GM12878 (cell line): ENCODE measurements at regions not wholly inside any gene's neighbourhood (a gene's known extent, or its start where the extent isn't known, plus 50 kb on each side); places are given as distances from the start of the nearest gene placed in this dataset.

ENCODE experiments used
- ATAC-seq: fragments of 200-7000 bp; cut with Tn5 transposase; 3 replicates; pipeline ENCODE4 v1.9.1; 2020; ENCODE audit warnings: mild to moderate bottlenecking, moderate library complexity
- BruUV-seq: library from RNA; stranded (reverse); fragments of 400-500 nt; replicated peaks from 2 replicates; lab custom pipeline; 2021; lab: Mats Ljungman, UMichigan
- CTCF ChIA-PET: fragments of 300-600 bp; sonication (Branson Sonifier 250); formaldehyde crosslinking; extraction: SDS; loops from one replicate; lab custom pipeline; 2021; ENCODE audit warnings: inconsistent platforms; lab: Yijun Ruan, JAX
- POLR2A ChIA-PET: fragments of 350-600 bp; formaldehyde crosslinking; extraction: SDS; loops from one replicate; lab custom pipeline; 2021; ENCODE audit warnings: inconsistent platforms; lab: Charles Lee
- RAD21 ChIA-PET: fragments of 300-600 bp; sonication (Branson Sonifier 250); formaldehyde crosslinking; loops from one replicate; lab custom pipeline; 2023; ENCODE audit warnings: antibody characterized with exemption; ENCODE audit not compliant: unreplicated experiment; lab: Charles Lee
- SMC1A ChIA-PET: fragments of 300-600 bp; sonication (Branson Sonifier 250); formaldehyde crosslinking; loops from one replicate; lab custom pipeline; 2023; ENCODE audit not compliant: unreplicated experiment, uncharacterized antibody; lab: Charles Lee
- DNase-seq: peaks from one replicate; pipeline ENCODE4 v3.0.0-alpha.2; 2011; ENCODE audit warnings: low read depth, low spot score
- FAIRE-seq: peaks from 3 replicates; lab custom pipeline; 2011; peaks lifted over from hg19 to GRCh38; lab: Jason Lieb, UNC
- H2AFZ ChIP-seq: 2 replicates; pipeline ENCODE4 v1.6.0; 2011; ENCODE audit warnings: low read depth, low read length, control low read depth; ENCODE audit not compliant: control insufficient read depth
- H3K27ac ChIP-seq: 2 replicates; pipeline ENCODE4 v1.5.1; 2011; ENCODE audit warnings: control low read depth; ENCODE audit not compliant: control insufficient read depth, insufficient read depth
- H3K27me3 ChIP-seq, 2 experiments: replicated peaks in 1 of 2; 2 replicates each; pipeline versions ENCODE4 v1.6.0 to v1.6.1; 2011; ENCODE audit warnings: low read length in 1 of 2; ENCODE audit not compliant: control insufficient read depth in 2 of 2, insufficient read depth in 2 of 2
- H3K36me3 ChIP-seq, 2 experiments: 2 replicates each; pipeline ENCODE4 v1.5.1; 2011; ENCODE audit warnings: low read length in 1 of 2; ENCODE audit not compliant: control insufficient read depth in 2 of 2, insufficient read depth in 2 of 2
- H3K4me1 ChIP-seq: 2 replicates; pipeline ENCODE4 v1.6.1; 2011; ENCODE audit warnings: mild to moderate bottlenecking, low read length, moderate library complexity, mixed read lengths; ENCODE audit not compliant: control insufficient read depth, insufficient read depth
- H3K4me2 ChIP-seq: 2 replicates; pipeline ENCODE4 v1.6.0; 2011; ENCODE audit warnings: control low read depth; ENCODE audit not compliant: control insufficient read depth, insufficient read depth
- H3K4me3 ChIP-seq: fragments of 200-600 bp; sonication (generic); 2 replicates; pipeline ENCODE4 v1.5.1; 2016
- H3K79me2 ChIP-seq: 2 replicates; pipeline ENCODE4 v1.6.0; 2011; ENCODE audit warnings: low read length; ENCODE audit not compliant: control insufficient read depth, insufficient read depth
- H3K9ac ChIP-seq: 2 replicates; pipeline ENCODE4 v1.8.0; 2011; ENCODE audit warnings: low read length, control low read depth, mixed read lengths; ENCODE audit not compliant: control insufficient read depth, insufficient read depth
- H3K9me3 ChIP-seq: replicated peaks from 3 replicates; pipeline ENCODE4 v1.5.1; 2011; ENCODE audit warnings: mild to moderate bottlenecking, low read length; ENCODE audit not compliant: control insufficient read depth, insufficient read depth
- H4K20me1 ChIP-seq: 2 replicates; pipeline ENCODE4 v1.6.0; 2011; ENCODE audit not compliant: control insufficient read depth, insufficient read depth
- BRCA1 ChIP-seq: IDR thresholded peaks from 2 replicates; pipeline ENCODE4 v1.6.1; 2011; ENCODE audit warnings: low read depth, low read length, improper control_type of control experiment
- CREB1 ChIP-seq: IDR thresholded peaks from 2 replicates; pipeline ENCODE4 v1.6.1; 2012; ENCODE audit warnings: low read depth, mild to moderate bottlenecking, inconsistent platforms
- NFYB ChIP-seq: IDR thresholded peaks from 2 replicates; pipeline ENCODE4 v1.6.1; 2011; ENCODE audit warnings: low read depth, mild to moderate bottlenecking, low read length, improper control_type of control experiment, moderate library complexity; ENCODE audit not compliant: insufficient read depth
- NR2C2 ChIP-seq: IDR thresholded peaks from 2 replicates; pipeline ENCODE4 v1.6.1; 2011; ENCODE audit warnings: borderline replicate concordance, low read depth; ENCODE audit not compliant: control insufficient read depth, insufficient read length
- WGBS: methylation state at CpG from one replicate; pipeline ENCODE4 v1.1.6; 2016; ENCODE audit warnings: low lambda C conversion rate; ENCODE audit not compliant: insufficient replicate concordance, insufficient coverage; ENCODE audit errors: missing lambda C conversion rate; 5-methylcytosine and 5-hydroxymethylcytosine counted together
- in situ Hi-C: fragments of 300-500 bp; cut with MboI; formaldehyde crosslinking; loops from 9 replicates; pipeline ENCODE4 v1.14.3; 2018; ENCODE audit warnings: mixed read lengths
- intact Hi-C: fragments of 100-400 bp; cut with micrococcal nuclease; formaldehyde crosslinking; loops from one replicate; pipeline ENCODE4 v1.14.2; 2022; ENCODE audit not compliant: unreplicated experiment
- TF ChIP-seq, protein P1 (sequence below): fragments of 450-650 bp; IDR thresholded peaks from 2 replicates; pipeline ENCODE4 v1.6.1; 2017; ENCODE audit warnings: mild to moderate bottlenecking, moderate library complexity
- TF ChIP-seq, protein P2 (sequence below): fragments of 450-650 bp; formaldehyde crosslinking; IDR thresholded peaks from 2 replicates; pipeline ENCODE4 v1.5.0; 2022; ENCODE audit warnings: mild to moderate bottlenecking, missing genetic modification characterization

DNA sequence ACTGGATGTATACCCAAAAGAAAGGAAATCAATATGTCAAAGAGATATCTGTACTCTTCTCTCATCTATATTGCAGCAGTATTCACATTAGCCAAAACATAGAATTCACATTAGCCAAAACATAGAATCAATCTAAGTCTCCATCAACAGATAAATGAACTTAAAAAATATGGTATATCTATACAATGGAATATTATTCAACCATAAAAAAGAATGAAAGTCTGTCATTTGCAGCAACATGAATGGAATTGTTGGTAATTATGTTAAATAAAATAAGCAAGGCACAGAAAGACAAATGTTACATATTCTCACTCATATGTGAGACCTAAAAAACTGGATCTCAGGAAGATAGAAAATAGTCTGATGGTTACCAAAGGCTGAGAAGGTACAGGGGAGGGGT, 212.1 kb upstream of the ZC3H15 start (continued):
- TF ChIP-seq NFYB, result no peak
- no peak for TF ChIP-seq NR2C2
- TF ChIP-seq BRCA1, result no peak
- TF ChIP-seq, protein P1, sequence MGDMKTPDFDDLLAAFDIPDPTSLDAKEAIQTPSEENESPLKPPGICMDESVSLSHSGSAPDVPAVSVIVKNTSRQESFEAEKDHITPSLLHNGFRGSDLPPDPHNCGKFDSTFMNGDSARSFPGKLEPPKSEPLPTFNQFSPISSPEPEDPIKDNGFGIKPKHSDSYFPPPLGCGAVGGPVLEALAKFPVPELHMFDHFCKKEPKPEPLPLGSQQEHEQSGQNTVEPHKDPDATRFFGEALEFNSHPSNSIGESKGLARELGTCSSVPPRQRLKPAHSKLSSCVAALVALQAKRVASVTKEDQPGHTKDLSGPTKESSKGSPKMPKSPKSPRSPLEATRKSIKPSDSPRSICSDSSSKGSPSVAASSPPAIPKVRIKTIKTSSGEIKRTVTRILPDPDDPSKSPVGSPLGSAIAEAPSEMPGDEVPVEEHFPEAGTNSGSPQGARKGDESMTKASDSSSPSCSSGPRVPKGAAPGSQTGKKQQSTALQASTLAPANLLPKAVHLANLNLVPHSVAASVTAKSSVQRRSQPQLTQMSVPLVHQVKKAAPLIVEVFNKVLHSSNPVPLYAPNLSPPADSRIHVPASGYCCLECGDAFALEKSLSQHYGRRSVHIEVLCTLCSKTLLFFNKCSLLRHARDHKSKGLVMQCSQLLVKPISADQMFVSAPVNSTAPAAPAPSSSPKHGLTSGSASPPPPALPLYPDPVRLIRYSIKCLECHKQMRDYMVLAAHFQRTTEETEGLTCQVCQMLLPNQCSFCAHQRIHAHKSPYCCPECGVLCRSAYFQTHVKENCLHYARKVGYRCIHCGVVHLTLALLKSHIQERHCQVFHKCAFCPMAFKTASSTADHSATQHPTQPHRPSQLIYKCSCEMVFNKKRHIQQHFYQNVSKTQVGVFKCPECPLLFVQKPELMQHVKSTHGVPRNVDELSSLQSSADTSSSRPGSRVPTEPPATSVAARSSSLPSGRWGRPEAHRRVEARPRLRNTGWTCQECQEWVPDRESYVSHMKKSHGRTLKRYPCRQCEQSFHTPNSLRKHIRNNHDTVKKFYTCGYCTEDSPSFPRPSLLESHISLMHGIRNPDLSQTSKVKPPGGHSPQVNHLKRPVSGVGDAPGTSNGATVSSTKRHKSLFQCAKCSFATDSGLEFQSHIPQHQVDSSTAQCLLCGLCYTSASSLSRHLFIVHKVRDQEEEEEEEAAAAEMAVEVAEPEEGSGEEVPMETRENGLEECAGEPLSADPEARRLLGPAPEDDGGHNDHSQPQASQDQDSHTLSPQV, result no peak
- TF ChIP-seq CREB1, result no peak

- 95% methylated on average over 6 of the region's 6 CpGs for WGBS
- TF ChIP-seq, protein P2, sequence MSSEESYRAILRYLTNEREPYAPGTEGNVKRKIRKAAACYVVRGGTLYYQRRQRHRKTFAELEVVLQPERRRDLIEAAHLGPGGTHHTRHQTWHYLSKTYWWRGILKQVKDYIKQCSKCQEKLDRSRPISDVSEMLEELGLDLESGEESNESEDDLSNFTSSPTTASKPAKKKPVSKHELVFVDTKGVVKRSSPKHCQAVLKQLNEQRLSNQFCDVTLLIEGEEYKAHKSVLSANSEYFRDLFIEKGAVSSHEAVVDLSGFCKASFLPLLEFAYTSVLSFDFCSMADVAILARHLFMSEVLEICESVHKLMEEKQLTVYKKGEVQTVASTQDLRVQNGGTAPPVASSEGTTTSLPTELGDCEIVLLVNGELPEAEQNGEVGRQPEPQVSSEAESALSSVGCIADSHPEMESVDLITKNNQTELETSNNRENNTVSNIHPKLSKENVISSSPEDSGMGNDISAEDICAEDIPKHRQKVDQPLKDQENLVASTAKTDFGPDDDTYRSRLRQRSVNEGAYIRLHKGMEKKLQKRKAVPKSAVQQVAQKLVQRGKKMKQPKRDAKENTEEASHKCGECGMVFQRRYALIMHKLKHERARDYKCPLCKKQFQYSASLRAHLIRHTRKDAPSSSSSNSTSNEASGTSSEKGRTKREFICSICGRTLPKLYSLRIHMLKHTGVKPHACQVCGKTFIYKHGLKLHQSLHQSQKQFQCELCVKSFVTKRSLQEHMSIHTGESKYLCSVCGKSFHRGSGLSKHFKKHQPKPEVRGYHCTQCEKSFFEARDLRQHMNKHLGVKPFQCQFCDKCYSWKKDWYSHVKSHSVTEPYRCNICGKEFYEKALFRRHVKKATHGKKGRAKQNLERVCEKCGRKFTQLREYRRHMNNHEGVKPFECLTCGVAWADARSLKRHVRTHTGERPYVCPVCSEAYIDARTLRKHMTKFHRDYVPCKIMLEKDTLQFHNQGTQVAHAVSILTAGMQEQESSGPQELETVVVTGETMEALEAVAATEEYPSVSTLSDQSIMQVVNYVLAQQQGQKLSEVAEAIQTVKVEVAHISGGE (CRISPR knock-in tag), result no peak
- H3K36me3 ChIP-seq, result no peaks in the 10 kb centered on the region
- no peak overlapping the region for H3K27ac ChIP-seq
- CTCF ChIA-PET, result no interaction called here
- ATAC-seq (no peak), FAIRE-seq (no peak), DNase-seq (no peak)
- H3K27me3 ChIP-seq, result no peaks in the 10 kb centered on the region
- no peak overlapping the region for H2AFZ ChIP-seq
- RAD21 ChIA-PET, result no interaction called here
- H3K79me2 ChIP-seq, result no peaks in the 10 kb centered on the region
- intact Hi-C loops, result no loop called here
- no peaks in the 10 kb centered on the region; the same call in 2 of the 3 replicates for H3K9me3 ChIP-seq
- H3K4me2 ChIP-seq, result no peak overlapping the region
- no TSS peak for BruUV-seq
- POLR2A ChIA-PET, result no interaction called here
- in situ Hi-C loops, result no loop called here
- H3K4me3 ChIP-seq, result no peak overlapping the region
- SMC1A ChIA-PET, result no interaction called here
- no peak overlapping the region for H3K9ac ChIP-seq
- H3K4me1 ChIP-seq, result no peaks in the 10 kb centered on the region
- H4K20me1 ChIP-seq, result no peaks in the 10 kb centered on the region
These were observed 211.0 kb upstream of the ZC3H15 start for GRCh38 chr2:186274936-186275575.
